ENCODE measurements at regions not wholly inside any gene's neighbourhood (a gene's known extent, or its start where the extent isn't known, plus 50 kb on each side); places are given as distances from the start of the nearest gene placed in this dataset.
"Not testable (repeated sequence)": the region's sequence is repeated elsewhere in the genome, so short reads cannot be mapped to it uniquely, and the experiment has no call there.

DNA sequence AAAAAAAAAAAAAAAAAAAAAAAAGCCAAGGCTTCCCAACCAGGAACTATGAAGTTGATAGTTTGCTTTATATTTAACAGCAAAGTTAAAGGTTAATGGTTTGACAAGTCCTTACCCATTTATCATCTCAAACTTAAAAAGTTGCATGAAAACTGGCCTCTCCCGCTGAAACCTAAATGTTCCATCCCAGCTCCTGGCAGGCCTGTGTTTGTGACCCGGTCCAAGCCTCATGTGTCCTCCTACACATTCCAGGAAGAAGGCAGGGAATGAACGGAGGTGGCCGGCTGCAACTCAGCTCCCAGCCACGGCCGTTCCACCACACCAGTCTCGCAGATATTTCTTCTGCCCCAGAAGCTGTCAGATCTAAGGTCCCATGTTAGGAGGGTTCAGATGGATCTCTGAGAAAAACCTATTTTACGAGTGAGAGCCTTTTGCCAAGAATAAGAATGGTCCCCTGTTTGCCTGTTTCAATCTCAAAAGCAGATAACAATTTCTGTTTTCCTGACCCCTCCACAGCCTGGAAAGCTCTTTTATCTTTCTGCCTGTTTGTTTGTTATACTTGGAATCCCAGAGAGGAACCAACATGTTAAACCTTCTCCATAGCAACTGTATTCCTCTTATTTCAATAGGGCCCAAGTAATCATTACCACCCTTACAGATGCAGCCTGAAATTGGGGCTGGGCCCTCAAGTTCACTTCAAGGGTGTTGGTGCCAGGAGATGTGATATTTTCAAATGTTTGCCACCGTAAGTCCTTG is 56.5 kb downstream of the KCTD12 start:
- no peak for DNase-seq

DNA sequence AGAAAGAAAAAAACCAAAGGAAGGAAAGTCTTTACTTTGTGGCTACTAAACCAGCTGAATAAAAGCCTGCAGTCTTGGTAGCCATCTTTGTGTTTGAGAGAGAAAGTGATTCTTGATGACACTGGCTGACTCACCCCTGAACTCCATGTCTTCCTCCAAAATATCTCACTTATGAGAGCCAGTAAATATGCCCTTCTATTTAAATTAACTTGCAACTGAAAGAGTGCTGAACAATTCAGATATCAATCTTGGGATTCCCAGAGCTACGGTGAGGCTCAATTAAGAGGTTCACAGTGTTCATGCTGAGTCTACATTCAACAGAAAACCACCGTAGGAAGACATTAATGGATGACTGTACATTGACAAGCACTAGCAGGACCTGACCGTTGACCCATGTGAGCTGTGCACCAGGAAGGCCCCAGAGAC is 57.9 kb downstream of the KCTD12 start:
- no peak for DNase-seq

DNA sequence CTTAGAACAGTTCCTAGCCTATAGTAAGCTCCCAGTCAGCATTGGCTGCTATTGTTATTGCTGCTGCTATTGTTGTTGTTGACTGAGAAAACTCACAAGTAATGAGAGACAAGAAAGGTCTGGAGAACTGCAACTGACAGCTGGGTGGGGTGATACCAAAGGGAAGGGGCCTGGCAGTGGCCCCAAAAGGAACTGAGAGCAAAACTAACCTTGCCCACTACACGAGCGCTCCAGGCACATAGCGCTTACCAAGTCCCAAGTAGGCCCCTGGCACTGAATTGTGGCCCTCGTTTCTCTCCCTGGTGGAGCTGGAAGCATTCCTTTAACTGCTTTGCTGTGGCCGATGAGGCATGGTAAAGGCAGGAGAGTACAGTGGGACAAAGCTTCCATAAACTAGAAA is 59.7 kb downstream of the KCTD12 start:
- no peak for DNase-seq

DNA sequence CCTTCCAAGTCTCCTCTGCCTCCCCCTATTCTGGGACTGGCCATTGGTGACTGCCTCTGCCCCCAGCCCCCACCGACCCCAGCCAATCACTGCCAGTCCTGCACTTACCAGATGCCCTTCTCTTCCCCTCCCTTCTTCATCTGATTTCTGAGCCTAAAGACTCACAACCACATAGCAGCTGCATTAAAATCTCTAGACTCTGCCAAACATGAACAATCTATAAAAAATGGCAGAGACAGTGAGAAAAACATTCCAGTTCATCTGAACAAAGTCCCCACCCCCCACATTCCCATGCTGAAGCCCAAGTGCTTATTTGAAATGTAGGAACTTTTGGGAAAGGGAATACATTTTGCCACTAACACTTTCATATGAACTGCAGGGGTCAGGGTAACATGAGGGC is 60.8 kb downstream of the KCTD12 start:
- no peak for DNase-seq

DNA sequence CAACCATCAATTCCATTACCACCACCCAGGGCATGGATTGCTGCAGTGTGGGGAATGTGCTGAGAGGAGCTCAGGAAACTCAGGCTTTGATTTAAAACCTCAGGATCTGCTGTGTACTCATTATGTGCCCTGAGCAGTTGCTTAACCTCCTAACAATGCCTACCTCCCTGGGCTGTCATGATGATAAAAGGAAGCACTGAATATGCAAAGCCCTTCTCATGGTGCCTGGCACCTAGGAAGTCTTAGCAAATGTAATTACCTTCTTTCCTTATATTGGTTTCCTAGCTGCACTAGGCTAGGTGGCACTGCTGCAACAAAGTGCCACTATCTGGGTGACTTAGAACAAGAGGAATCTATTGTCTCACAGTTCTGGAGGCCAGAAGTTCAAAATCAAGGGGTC is 62.2 kb downstream of the KCTD12 start:
- DNase-seq = no peak

DNA sequence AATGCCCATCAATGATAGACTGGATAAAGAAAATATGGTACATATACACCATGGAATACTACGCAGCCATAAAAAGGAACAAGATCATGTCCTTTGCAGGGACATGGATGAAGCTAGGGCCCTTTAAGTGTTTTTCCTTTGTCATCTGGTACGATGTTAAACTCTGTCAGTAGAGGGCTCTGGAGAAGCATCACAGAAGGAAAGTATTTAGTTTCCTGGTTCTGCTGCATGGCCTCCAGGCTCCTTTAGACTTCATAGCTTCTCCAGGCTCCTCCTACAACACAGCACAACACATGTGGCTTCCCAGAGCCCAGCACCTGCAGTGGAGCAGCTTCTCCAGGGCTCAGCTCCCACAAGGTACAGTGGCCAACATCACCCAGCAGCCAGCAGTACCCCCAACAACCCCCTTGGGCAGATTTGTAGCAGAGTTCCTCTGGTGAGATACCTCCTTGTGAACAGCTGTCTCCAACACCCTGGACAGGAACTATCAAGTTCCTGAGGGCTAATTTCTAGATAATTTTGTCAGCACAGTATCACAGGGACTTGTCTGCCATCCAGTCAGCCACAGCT is 63.4 kb downstream of the KCTD12 start:
- no peak for DNase-seq

DNA sequence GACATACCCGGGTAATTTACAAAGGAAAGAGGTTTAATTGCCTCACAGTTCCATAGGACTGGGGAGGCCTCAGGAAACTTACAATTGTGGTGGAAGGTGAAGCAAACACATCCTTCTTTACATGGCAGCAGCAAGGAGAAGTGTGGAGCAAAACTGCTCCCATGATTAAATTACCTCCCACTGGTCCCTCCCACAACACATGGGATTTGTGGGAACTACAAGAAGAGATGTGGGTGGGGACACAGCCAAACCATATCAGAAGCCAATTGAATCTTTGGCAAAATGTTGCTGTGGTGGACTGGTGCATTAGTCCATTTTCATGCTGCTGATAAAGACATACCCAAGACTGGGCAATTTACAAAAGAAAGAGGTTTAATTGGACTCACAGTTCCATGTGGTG is 65.0 kb downstream of the KCTD12 start:
- not testable (repeated sequence) for DNase-seq

DNA sequence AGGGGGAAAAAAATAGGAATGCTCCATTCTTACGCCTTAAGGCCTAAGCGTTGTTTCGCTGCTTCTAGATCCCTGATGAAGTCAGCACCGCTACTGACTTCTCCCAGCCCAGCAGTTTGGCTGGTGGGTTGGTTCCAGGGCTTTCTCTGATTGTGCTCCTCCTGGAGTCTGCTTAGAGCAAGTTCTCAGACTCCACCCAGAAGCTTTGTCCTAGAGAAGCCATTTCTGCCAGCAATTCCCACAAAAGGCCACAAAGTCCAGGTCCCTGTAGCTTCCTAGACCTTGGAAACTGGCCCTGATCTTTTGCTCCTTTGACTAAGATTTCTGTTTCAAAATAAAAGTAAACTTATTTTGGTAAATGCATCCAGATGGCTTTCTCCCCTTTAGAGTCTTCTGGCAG is 65.4 kb downstream of the KCTD12 start:
- DNase-seq = no peak

DNA sequence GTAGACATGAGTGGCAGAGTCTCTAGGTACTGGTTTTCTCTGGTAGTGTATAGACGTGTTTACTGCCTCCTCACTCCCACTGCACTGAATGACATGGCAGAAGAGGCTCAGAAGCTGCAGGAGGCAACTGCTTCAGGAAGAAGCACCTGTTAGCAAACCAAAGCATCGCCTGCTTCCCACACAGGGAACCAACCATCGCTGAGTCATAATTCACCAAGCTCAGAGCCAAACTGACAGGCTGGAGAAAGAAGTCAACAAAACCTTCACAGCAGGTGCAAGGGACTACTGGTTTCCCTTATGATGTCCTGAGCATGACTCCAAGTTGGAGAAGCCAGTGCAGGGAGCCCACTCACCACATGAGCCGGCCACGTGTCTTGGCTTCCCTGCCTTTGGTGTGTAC is 69.8 kb downstream of the KCTD12 start:
- no peak for DNase-seq

DNA sequence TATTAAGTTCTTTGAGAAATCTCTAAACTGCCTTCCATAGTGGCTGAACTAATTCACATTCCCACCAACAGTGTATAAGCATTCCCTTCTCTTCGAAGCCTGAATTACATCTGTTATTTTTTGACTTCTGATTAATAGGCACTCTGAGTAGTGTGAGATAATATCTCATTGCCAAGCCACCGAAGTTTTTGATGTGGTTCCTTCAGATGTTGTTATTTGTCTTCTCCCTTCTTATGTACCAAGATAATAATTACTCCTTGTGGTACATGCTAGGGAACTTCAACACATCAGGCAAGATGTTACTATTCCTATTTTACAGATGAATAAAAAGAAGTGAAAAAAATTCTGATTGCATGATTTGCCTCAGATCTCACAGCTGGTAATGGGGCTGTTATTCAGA is 70.9 kb downstream of the KCTD12 start:
- no peak for DNase-seq

DNA sequence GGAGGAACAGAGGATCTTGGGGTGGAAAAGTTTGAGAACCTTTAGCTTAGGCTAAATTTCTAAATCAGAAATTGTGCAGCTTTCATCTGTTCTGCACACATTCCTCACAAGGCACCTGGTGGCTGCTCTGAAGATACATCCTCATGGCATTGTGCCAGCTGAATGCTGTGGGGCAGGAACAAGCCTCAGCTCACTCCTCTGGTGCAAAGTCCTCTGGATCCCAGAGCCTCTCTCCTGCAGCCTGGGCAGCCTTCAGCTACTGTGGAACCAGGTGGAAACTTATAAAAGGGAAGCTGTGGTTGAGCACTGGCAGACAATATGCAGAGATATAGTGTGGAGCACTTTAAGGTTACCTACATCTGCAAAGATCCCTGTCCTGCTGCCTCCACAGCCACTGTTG is 72.3 kb downstream of the KCTD12 start:
- peak; percentile 56 for DNase-seq

DNA sequence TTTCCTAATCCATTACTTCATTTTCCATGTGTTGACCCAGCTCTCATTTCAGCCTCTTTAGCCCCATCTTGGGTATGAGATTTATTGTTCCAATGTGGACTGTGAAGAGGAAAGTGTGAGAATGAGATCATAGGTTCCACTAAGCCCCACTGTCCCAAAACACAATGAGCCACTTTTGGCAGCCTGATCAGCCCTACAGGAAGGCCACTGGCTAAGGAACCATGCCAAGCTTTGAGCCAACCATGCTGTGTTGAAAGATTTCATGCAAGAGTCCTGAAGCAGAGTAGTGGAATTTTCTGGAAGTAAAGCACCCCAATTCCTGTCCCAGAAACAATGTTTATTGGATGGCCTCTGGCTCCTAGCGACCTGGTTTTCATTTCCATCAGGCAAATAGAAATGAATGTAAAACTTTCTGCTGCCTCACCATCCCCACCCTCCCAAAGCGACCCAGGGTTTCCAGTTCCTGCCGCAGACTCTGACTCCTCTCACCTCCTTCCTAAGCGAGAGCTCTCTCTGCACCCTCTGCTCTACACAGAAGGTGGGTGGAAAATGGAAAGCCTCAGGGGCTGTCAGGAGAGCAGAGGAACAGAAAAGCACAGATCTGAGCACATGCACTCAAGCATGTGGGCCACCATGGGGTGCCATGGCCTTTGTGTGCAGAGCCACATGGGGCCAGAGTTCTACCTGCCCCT is 73.1 kb downstream of the KCTD12 start:
- peak; percentile 40 for DNase-seq

DNA sequence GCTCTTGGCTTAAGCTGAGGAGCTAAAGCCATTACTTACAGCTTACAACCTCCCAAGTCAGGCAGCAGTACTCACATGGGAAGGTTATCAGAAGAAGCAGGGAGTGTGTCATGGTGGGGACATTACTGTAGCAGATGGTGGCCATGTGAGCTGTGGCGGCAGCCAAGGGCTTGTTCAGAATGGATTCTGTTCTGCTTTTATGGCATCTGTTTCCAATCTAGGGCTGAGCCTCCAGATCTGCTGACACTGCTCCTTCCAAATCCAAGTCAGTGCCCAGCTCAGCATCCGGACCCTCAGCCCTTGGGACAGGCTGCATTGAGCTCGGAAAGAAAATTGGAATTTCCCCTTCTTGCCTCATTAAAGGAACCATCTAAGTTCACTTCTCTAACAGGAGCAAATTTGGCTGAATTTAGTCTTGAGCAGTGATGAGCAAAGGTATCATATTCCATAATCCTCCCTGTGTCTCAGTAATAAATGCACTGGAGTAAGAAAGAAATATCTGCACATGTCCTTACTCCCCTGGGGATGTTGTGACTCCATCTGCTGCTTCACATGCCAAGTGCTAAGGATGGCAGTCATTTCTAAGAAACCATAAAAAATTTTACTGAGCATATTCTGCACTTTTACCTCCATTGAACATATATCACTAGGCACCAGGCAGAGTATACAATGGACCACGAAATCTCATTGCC is 73.9 kb downstream of the KCTD12 start:
- DNase-seq = no peak

DNA sequence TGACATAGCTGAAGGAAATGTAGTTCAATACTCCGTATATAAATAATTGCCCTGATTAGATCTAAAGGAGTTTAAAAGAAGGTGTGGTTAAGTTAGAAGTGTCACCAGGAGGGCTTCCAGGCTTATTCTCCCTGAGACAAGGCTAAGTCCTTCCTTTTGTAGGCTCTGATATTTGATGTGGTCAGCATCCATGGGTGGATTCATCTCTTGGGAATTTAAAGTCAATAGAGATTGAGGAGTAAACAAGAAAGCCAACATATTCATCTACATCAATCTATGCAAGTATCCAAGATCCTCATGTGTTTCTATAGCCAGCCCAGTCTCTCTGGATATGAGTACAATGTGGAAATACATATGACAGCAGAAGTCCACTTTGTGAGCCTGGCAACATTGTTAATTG is 76.8 kb downstream of the KCTD12 start:
- DNase-seq = no peak

DNA sequence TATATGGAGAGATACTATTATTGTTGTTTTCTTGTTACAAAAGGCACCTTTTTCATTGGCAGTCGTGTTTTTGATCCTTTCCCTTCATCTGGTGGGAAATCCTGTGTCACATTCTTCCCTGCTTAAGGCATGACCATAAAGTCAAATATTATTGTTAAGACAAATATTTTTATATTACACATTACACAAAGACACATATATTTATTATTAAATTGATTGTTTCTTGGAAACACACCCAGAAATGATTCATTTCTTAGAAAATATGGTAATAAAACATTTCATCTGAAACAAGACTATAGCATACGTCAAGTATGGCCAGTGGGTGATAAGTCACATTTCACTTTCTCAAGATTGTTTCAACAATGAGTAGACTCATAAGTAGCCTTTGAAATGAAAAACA is 77.3 kb downstream of the KCTD12 start:
- DNase-seq = no peak

DNA sequence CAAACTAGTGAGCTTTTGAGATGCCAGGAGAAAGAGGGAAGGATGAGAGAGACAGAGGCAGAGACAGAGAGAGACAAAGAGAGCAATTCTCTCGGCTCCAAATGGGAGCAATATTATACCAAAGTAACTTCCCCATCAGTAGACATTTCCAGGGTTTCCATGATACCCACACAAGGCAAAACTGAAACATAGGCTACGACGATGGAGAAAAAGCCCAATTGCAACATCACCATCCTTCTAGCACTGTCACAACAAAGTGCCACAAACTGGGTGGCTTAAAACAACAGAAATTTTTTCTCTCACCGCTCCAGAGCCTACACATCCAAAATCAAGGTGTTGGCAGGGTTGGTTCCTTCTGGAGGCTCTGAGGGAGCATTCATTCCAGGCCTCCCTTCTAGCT is 81.4 kb downstream of the KCTD12 start:
- no peak for DNase-seq

DNA sequence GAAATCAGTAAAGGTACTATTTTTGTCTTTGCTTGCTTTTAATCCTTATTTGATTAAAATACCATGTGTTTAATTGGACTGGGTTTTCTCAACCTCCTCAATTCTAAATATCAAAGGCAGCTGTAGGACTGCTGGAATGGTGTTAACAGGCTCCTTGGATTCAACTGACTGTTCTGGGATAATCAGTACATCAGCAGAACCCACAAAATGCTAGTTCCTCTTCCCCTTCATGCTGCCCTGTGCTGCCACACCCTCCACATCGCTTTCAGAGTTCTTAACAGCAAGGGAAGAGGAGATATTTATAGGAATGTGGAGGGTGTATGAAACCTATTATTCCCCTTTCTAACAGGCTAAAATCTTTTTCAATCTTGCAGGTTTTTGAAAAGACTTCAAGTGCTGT is 82.4 kb downstream of the KCTD12 start:
- no peak for DNase-seq

DNA sequence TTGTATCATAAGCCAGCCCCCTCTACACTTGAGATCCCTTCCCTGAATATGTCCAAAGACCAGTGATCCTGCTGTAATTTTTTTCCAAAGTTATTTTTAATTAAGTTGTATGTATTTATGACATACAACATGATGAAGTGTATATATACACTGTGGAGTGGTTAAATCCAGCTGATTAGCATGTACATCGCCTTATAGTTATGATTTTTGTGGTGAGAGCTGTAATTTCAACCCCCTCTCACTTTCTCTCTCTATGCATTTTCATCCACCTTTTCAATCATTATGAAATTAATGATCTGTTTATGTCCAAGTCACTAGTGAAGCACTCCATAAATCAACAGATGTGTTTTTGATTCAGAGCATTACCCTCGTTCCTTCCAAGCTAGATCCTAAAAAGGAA is 85.3 kb downstream of the KCTD12 start:
- no peak for DNase-seq

DNA sequence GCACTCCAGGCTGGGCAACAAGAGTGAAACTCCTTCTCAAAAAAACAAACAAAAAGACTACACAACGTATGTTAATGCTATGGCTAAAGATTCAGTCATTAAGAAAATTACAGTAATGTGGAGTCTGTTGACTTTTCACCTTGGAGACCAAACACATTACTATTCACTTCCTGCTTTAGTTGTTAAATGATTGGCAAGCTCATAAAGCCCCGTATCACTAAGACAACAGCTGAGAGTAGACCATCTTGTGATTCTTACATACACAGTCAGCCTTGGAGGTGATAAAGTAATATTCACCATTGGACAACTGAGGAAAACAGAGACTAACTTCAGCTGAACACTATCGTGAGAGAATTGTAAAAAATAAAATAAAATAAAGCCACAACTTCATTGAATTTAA is 86.5 kb downstream of the KCTD12 start:
- DNase-seq = peak; percentile 39

DNA sequence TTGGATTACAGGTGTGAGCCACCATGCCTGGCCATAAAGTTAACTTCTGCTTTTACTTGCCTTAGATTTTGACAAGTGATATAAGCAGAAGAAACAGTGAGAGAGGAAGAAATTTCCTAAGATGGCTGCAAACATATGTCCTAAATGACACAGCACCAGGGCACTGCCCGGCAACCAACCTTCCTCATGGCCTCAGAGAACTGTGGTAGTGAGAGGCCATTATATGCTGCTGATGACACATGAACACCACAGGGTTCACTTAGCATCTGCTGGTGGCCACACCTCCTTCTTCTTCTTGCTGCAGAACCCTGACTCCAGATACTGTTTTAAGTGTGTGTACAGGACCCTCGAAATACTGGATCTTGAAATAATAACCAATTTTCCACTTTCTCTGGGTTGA is 88.2 kb downstream of the KCTD12 start:
- no peak for DNase-seq

DNA sequence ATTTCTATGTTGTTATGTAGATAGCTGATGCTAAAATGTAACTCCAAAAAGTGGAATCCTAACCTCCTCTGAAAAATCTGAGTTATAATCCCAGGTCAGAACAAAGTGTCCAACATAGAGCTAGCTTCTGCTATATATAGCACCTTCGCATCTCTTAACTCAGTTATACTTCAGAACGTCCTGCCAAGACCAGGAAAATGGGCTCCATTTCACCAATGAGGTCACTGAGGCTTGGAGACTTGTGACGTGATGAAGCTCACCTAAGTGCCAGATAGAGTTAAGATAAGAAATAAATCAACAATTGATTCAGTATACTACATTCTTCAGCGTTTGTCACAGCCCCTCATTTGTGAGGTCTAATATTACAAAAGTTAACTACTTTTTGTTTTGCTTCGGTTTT is 88.8 kb downstream of the KCTD12 start:
- DNase-seq = no peak

DNA sequence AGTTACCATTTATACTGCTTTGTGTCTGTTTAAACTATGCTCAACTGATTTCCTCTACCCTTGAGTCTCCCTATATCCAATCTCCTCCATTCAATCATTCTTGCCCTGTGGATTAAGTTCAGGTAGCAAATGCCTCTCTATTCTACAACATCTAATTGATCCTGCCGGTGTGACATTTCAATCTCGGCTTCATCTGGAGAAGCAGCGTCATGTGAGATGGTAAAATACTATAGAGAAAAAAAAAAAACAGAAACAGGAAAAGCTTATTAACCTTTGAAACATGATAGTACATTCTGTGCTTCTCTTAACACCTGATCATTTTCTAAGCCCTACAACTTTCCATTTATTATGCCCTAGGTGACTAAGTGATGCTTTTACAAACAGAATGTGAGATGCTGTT is 89.4 kb downstream of the KCTD12 start:
- no peak for DNase-seq

DNA sequence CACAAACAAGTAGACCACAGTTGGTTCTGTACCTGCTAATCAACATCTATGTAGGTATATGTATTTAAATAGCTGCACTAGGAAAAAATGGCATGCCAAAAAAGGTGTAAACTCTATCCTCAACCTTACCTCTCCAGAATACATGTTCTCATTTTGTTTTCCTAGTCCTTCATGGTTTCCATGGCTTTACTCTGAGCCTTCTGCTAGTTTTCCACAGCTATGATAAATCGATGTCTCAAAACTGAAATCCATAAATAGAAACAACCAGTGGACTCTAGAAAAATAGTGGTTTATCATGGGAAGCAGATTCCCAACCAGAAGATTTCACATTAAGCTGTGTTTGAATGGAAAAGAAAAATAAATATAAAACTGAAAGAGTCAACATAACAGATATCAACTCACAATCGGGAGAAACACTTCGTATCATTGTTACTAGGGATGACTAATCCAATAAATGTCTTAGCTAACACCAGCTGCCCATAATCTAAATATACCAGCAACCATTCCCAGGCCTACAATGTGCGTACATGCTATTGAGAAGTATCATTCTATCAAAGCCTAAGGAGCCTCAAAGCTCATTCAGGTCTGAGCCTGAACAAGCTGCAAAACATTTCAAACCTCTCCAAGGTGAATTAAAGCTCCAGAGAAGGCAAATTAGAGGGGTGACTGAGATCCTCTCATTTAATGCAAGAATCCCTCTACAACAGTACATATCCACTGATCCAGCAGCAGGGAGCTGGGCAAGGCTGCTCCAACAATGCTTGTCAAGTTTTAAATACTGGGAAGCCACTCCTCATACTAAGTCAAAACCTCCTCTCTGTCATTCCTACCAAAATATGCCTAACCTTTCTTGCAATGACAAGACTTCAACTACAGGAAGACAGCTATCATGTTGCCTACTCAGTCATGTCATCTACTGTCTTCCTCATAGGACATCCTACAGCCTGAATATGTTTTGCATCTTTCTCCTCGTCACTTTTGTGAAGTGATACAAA is 90.2 kb downstream of the KCTD12 start:
- DNase-seq = peak; percentile 38

All from NCI-H2029 (cell line).